HG03432 (cell line): ENCODE measurements at regions not wholly inside any gene's neighbourhood (a gene's known extent, or its start where the extent isn't known, plus 50 kb on each side); places are given as distances from the start of the nearest gene placed in this dataset.

Experiments used
- ATAC-seq: cut with Tn5 transposase; IDR thresholded peaks from one replicate; pipeline ENCODE4 v1.9.1; 2021; ENCODE audit warnings: mild to moderate bottlenecking, moderate library complexity; ENCODE audit not compliant: unreplicated experiment

GRCh38 chr2:45072862-45073237, 63.6 kb upstream of the SIX2 start:
- ATAC-seq: no peak

- ATAC-seq: no peak
Measured at GRCh38 chr2:45072064-45072861, 63.0 kb upstream of the SIX2 start.

- ATAC-seq: no peak
Measured at GRCh38 chr2:45070113-45070652, 60.9 kb upstream of the SIX2 start.

GRCh38 chr2:45069684-45070083, 60.4 kb upstream of the SIX2 start:
- no peak for ATAC-seq

- no peak for ATAC-seq
Measured at GRCh38 chr2:45068571-45069140, 59.4 kb upstream of the SIX2 start.

GRCh38 chr2:45067859-45068570, 58.8 kb upstream of the SIX2 start:
- ATAC-seq: no peak
